Skeletal muscle satellite cell (primary cell): ENCODE measurements at regions not wholly inside any gene's neighbourhood (a gene's known extent, or its start where the extent isn't known, plus 50 kb on each side); places are given as distances from the start of the nearest gene placed in this dataset.
"Not testable (repeated sequence)": the region's sequence is repeated elsewhere in the genome, so short reads cannot be mapped to it uniquely, and the experiment has no call there.

Source experiments
- H3K27me3 ChIP-seq: 2 replicates; pipeline ENCODE4 v1.7.0; 2013; ENCODE audit warnings: low read length; ENCODE audit not compliant: control insufficient read depth, insufficient read depth
- H3K36me3 ChIP-seq: 2 replicates; pipeline ENCODE4 v1.7.0; 2013; ENCODE audit warnings: mild to moderate bottlenecking, control low read depth, low read length; ENCODE audit not compliant: insufficient read depth
- H3K4me1 ChIP-seq: 2 replicates; pipeline ENCODE4 v1.7.0; 2013; ENCODE audit warnings: low read length; ENCODE audit not compliant: control insufficient read depth, insufficient read depth
- H3K4me2 ChIP-seq: 2 replicates; pipeline ENCODE4 v1.7.0; 2013; ENCODE audit warnings: mild to moderate bottlenecking, low read length
- H3K4me3 ChIP-seq: 2 replicates; pipeline ENCODE4 v1.7.0; 2013; ENCODE audit warnings: low read length
- H3K9ac ChIP-seq: 2 replicates; pipeline ENCODE4 v1.7.0; 2013; ENCODE audit warnings: mild to moderate bottlenecking, low read depth, low read length, moderate library complexity
- H3K9me3 ChIP-seq: replicated peaks from 2 replicates; pipeline ENCODE4 v1.7.0; 2013; ENCODE audit warnings: mild to moderate bottlenecking, control low read depth, low read length

DNA sequence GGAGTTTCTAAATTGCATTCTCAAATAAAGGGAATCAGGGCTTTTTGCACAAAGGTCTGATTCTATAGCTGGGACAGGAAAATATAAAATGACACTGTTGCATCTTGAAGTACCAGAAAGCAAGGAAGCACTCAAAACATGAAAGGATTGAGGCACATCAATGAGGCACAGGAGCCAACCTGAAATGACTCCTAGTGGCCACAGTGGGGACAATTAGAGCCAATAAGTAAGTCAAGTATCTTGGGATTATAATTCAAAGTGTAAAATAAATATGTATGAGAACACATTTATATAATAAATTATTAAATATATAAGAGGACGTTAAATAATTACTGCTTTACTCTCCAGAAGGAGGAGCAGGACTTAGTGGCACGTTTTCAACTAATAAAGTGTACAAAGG lies 1259.5 kb upstream of the CDH2 start:
- Histone ChIP-seq H3K27me3 (no peaks in the 10 kb centered on the region), H3K36me3 (no peaks in the 10 kb centered on the region), H3K9me3 (no peaks in the 10 kb centered on the region), H3K4me3 (no peak overlapping the region), H3K9ac (no peak overlapping the region), H3K4me1 (no peaks in the 10 kb centered on the region), H3K4me2 (no peak overlapping the region)

DNA sequence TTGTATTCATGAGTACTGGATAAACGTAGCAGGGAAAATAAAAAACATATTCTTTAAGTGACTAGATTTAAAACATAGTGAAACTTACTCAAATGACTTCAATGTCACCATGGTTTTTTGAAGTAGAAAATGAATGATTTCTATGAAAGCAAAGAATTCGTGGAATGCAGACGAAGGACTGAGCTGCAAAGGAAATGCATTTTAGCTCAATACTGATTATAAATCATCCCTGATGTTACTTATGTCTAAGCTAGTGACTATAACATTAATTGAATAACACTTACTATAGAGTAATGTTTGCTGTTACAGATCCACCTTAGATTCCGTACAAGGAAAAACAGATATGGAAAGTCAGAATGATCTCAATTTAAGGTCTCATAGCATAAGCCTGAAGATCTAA lies 1257.7 kb upstream of the CDH2 start:
- Histone ChIP-seq H3K4me1 (no peaks in the 10 kb centered on the region), H3K27me3 (no peaks in the 10 kb centered on the region), H3K4me3 (no peak overlapping the region), H3K36me3 (no peaks in the 10 kb centered on the region), H3K4me2 (no peak overlapping the region), H3K9ac (no peak overlapping the region), H3K9me3 (no peaks in the 10 kb centered on the region)

DNA sequence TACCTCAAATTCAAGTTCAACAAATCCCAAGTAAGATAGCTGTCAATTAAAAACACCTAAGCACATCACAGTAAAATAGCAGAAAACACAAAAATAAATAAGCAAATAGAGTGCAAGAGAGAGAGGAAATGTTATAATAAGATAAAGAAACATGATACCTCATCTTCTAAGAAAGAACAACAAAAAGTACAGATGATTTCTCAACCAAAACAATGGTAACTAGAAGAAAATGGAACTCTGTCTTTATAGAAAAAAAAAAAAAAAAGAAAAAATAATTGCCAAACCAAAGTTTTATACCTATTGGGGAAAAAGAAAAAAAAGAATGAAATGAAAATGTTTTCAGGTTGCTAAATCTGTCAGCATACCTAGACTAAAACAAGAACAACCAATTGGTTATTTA lies 1253.5 kb upstream of the CDH2 start:
- Histone ChIP-seq H3K36me3 (no peaks in the 10 kb centered on the region), H3K27me3 (no peaks in the 10 kb centered on the region), H3K4me1 (no peaks in the 10 kb centered on the region), H3K4me2 (no peak overlapping the region), H3K9ac (no peak overlapping the region), H3K9me3 (no peaks in the 10 kb centered on the region), H3K4me3 (no peak overlapping the region)

- H3K4me3 ChIP-seq: no peak overlapping the region
- peaks cover 14% of the 10 kb centered on the region for H3K4me1 ChIP-seq
- H3K9ac ChIP-seq: no peak overlapping the region
- no peaks in the 10 kb centered on the region for H3K27me3 ChIP-seq
- no peaks in the 10 kb centered on the region for H3K9me3 ChIP-seq
- H3K36me3 ChIP-seq: no peaks in the 10 kb centered on the region
- peak overlapping the region; percentile 50 for H3K4me2 ChIP-seq
Measured at GRCh38 chr18:29418136-29418535, 1241.2 kb upstream of the CDH2 start.

DNA sequence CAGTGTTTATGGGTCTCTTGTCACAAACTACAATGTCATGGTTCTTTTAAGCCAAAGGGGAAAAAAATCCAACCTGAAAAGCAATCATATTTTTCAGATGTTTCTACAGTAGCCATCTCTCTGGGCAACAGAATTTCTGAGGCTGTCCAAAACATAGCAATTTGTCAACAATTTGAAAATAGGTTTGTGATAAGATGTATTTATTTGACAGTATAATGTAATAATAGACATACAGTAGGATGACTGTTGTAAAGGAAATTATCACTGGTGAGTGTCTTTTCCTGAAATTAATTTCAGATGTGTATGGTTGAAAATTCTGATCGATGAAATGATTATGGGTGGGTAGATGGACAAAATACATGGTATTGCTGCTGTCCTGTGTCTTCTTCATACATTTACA lies 1230.1 kb upstream of the CDH2 start:
- H3K9me3 ChIP-seq: no peaks in the 10 kb centered on the region
- no peak overlapping the region for H3K4me2 ChIP-seq
- H3K4me3 ChIP-seq: no peak overlapping the region
- H3K36me3 ChIP-seq: no peaks in the 10 kb centered on the region
- no peaks in the 10 kb centered on the region for H3K4me1 ChIP-seq
- no peak overlapping the region for H3K9ac ChIP-seq
- H3K27me3 ChIP-seq: no peaks in the 10 kb centered on the region

- no peaks in the 10 kb centered on the region for H3K36me3 ChIP-seq
- H3K4me1 ChIP-seq: no peaks in the 10 kb centered on the region
- H3K4me3 ChIP-seq: no peak overlapping the region
- no peak overlapping the region for H3K9ac ChIP-seq
- no peaks in the 10 kb centered on the region for H3K9me3 ChIP-seq
- no peaks in the 10 kb centered on the region for H3K27me3 ChIP-seq
- H3K4me2 ChIP-seq: no peak overlapping the region
Measured at GRCh38 chr18:29397536-29397935, 1220.6 kb upstream of the CDH2 start.

DNA sequence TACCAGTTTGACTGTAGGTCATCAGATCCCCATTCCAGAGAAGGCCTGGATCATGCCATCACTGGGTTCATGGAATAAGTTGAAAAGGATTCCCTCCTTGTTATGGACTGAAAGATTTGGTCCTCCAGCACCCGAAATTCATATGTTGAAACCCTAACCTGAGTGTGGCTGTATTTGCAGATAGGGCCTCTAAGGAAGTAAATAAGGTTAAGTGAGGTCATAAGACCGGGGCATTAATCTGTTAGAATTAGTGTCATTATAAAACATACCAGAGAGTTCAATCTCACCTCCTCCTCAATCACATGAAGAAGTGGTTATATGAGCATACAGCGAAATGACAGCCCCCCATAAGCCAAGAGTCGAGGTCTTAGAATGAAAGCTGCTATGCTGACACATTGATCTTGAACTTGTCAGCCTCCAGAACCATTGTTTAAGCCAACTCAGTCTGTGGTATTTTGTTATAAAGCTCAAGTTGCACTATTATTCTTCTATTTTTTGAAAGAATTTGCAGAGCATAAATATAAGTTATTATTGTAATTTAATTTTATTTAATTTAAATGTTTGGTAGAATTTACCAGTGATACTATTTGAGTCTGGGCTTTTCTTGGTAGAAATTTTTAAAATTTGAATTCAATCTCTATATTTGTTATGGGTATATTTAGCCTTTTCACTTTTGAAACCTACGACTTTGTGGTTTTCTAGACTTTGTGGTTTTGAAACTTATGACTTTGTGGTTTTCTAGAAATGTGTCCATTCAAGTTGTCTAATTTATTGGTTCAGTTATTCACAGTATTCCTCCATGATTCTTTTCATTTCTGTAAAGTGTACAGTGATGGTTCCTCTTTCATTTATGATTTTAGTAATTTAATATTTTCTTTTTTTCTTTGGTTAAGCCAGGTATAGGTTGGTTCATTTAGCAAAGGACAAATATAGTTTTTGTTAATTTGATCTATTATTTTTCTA lies 1206.7 kb upstream of the CDH2 start:
- no peaks in the 10 kb centered on the region for H3K36me3 ChIP-seq
- no peaks in the 10 kb centered on the region for H3K27me3 ChIP-seq
- H3K9ac ChIP-seq: no peak overlapping the region
- H3K4me3 ChIP-seq: no peak overlapping the region
- no peak overlapping the region for H3K4me2 ChIP-seq
- H3K9me3 ChIP-seq: no peaks in the 10 kb centered on the region
- H3K4me1 ChIP-seq: no peaks in the 10 kb centered on the region

GRCh38 chr18:29378651-29379136 lies 1201.8 kb upstream of the CDH2 start:
- Histone ChIP-seq H3K27me3 (no peaks in the 10 kb centered on the region), H3K36me3 (no peaks in the 10 kb centered on the region), H3K9me3 (peaks cover 2% of the 10 kb centered on the region), H3K9ac (no peak overlapping the region), H3K4me2 (no peak overlapping the region), H3K4me1 (no peaks in the 10 kb centered on the region), H3K4me3 (no peak overlapping the region)

DNA sequence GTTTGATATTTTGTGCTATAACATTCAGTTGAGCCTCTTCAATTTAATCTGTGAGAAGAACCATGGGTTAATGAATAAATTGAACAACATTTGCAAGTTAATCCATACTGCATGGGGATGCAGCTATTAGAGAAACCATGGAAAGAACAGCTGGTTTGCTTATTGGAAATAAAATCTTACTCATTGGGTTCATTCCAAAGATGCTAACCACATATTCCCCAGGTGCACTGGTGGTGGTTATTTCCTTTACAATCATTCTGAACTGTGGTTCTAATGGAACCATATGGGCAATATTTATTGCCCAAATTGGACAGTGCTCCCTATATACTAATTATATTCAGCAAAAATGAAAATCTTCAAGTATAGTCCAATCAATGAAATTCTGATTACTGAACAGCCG lies 1200.4 kb upstream of the CDH2 start:
- no peak overlapping the region for H3K4me2 ChIP-seq
- peaks cover 6% of the 10 kb centered on the region for H3K9me3 ChIP-seq
- H3K27me3 ChIP-seq: no peaks in the 10 kb centered on the region
- no peak overlapping the region for H3K4me3 ChIP-seq
- H3K9ac ChIP-seq: no peak overlapping the region
- no peaks in the 10 kb centered on the region for H3K36me3 ChIP-seq
- no peaks in the 10 kb centered on the region for H3K4me1 ChIP-seq

GRCh38 chr18:29373000-29373399 lies 1196.1 kb upstream of the CDH2 start:
- Histone ChIP-seq H3K36me3 (no peaks in the 10 kb centered on the region), H3K27me3 (no peaks in the 10 kb centered on the region), H3K9ac (no peak overlapping the region), H3K4me3 (no peak overlapping the region), H3K4me1 (no peaks in the 10 kb centered on the region), H3K4me2 (no peak overlapping the region), H3K9me3 (peaks cover 6% of the 10 kb centered on the region)

GRCh38 chr18:29361843-29362242 lies 1184.9 kb upstream of the CDH2 start:
- Histone ChIP-seq H3K4me2 (no peak overlapping the region), H3K4me1 (no peaks in the 10 kb centered on the region), H3K9ac (no peak overlapping the region), H3K4me3 (no peak overlapping the region), H3K27me3 (no peaks in the 10 kb centered on the region), H3K36me3 (no peaks in the 10 kb centered on the region), H3K9me3 (no peaks in the 10 kb centered on the region)

DNA sequence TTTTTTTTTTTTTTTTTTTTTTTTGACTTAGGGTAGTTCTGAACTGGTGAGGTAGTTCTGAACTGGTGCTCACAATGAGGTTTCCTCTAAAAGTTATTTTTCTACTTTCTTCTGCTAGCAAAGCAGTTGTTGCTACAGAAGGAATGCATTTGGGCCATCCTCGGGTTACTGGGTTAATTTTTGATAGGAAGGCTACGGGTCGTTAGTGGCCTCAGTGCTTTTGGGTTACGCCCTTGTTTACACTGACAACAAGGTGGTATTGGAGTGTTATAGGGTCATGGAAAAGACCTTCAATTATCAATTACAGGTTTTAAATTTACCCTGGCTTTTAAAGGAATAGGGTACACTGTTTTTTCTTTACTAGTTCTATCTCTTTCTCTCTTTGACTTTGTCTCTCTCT lies 1183.7 kb upstream of the CDH2 start:
- not testable (repeated sequence) for H3K9me3 ChIP-seq, H3K36me3 ChIP-seq, H3K27me3 ChIP-seq, H3K9ac ChIP-seq, H3K4me3 ChIP-seq, H3K4me2 ChIP-seq, H3K4me1 ChIP-seq
